K562 (cell line): ENCODE measurements at regions not wholly inside any gene's neighbourhood (a gene's known extent, or its start where the extent isn't known, plus 50 kb on each side); places are given as distances from the start of the nearest gene placed in this dataset.

Experiments
- ATAC-seq: fragments of 200-7000 bp; cut with Tn5 transposase; 3 replicates; pipeline ENCODE4 v1.9.1; 2020; ENCODE audit warnings: moderate library complexity
- BruUV-seq: library from RNA; stranded (reverse); fragments of 400-500 nt; replicated peaks from 2 replicates; lab custom pipeline; 2021; lab: Mats Ljungman, UMichigan
- CTCF ChIA-PET: fragments of 300-600 bp; formaldehyde crosslinking; extraction: SDS; loops from one replicate; lab custom pipeline; 2021; ENCODE audit warnings: low intra/inter-chr PET ratio; lab: Yijun Ruan, JAX
- POLR2A ChIA-PET: fragments of 300-600, 350-650 bp; sonication (Branson Sonifier 250); formaldehyde crosslinking; extraction: SDS; loops from one replicate; lab custom pipeline; 2021; ENCODE audit warnings: antibody characterized with exemption, inconsistent platforms; lab: Yijun Ruan, JAX
- DNase-seq, 4 experiments: peaks; one replicate each; pipeline versions ENCODE4 v3.0.0 to v3.0.0-alpha.2; 2011 to 2018; ENCODE audit warnings: low spot score in 3 of 4, mixed read lengths in 3 of 4; ENCODE audit errors: extremely low read depth in 1 of 4
- FAIRE-seq: peaks from 2 replicates; lab custom pipeline; 2011; peaks lifted over from hg19 to GRCh38; lab: Jason Lieb, UNC
- H2AFZ ChIP-seq: 2 replicates; pipeline ENCODE4 v1.6.0; 2011; ENCODE audit warnings: low read depth, low read length, control low read depth, inconsistent platforms
- H3K27ac ChIP-seq: fragments of 200-600 bp; 3 replicates; pipeline ENCODE4 v1.8.0; 2011; ENCODE audit warnings: low read depth, mild to moderate bottlenecking, control low read depth, inconsistent platforms, low read length, moderate library complexity, mixed read lengths; ENCODE audit errors: extremely low read depth
- H3K27me3 ChIP-seq, 2 experiments: fragments of 300-600 bp in 1 of 2; 2 replicates in 1 of 2; 3 replicates in 1 of 2; pipeline versions ENCODE4 v1.6.0 to v1.8.0; 2011; ENCODE audit warnings: inconsistent platforms in 2 of 2, low read length in 2 of 2, mild to moderate bottlenecking in 1 of 2, mixed read lengths in 1 of 2, moderate library complexity in 1 of 2; ENCODE audit not compliant: control insufficient read depth in 2 of 2, insufficient read depth in 2 of 2
- H3K36me3 ChIP-seq: fragments of 300-600 bp; 3 replicates; pipeline ENCODE4 v1.8.0; 2011; ENCODE audit warnings: mild to moderate bottlenecking, low read length, inconsistent platforms; ENCODE audit not compliant: control insufficient read depth, insufficient read depth
- H3K4me1 ChIP-seq, 2 experiments: fragments of 200-600 bp in 1 of 2; replicated peaks in 1 of 2; 2 replicates in 1 of 2; 3 replicates in 1 of 2; pipeline versions ENCODE4 v1.5.1 to v1.8.0; 2011; ENCODE audit warnings: inconsistent platforms in 2 of 2, low read length in 2 of 2, mild to moderate bottlenecking in 1 of 2, mixed read lengths in 1 of 2, moderate library complexity in 1 of 2; ENCODE audit not compliant: control insufficient read depth in 2 of 2, insufficient read depth in 2 of 2
- H3K4me2 ChIP-seq: 2 replicates; pipeline ENCODE4 v1.6.1; 2011; ENCODE audit warnings: low read length, control low read depth, inconsistent platforms, mixed read lengths; ENCODE audit not compliant: insufficient read depth
- H3K4me3 ChIP-seq: fragments of 200-600 bp; sonication (generic), shearing (Covaris generic); 2 replicates; pipeline ENCODE4 v1.5.1; 2016; ENCODE audit warnings: control low read depth, inconsistent platforms
- H3K79me2 ChIP-seq: fragments of 200-600 bp; 3 replicates; pipeline ENCODE4 v1.8.0; 2011; ENCODE audit warnings: low read length, inconsistent platforms; ENCODE audit not compliant: control insufficient read depth, insufficient read depth
- H3K9ac ChIP-seq, 2 experiments: 2 replicates each; pipeline versions ENCODE4 v1.6.0 to v1.6.1; 2011; ENCODE audit warnings: low read depth in 2 of 2, low read length in 2 of 2, control low read depth in 1 of 2, inconsistent platforms in 1 of 2, mild to moderate bottlenecking in 1 of 2, mixed read lengths in 1 of 2; ENCODE audit not compliant: insufficient read depth in 1 of 2
- H3K9me1 ChIP-seq: one replicate; pipeline ENCODE4 v1.6.0; 2011; ENCODE audit warnings: inconsistent platforms, mild to moderate bottlenecking, low read length, moderate library complexity; ENCODE audit not compliant: control insufficient read depth, insufficient read depth
- H3K9me3 ChIP-seq: replicated peaks from 2 replicates; pipeline ENCODE4 v1.5.1; 2011; ENCODE audit warnings: low read depth, low read length, inconsistent platforms; ENCODE audit not compliant: control insufficient read depth, insufficient read depth
- H4K20me1 ChIP-seq: replicated peaks from 2 replicates; pipeline ENCODE4 v1.6.1; 2011; ENCODE audit warnings: low read length, inconsistent platforms, mixed read lengths; ENCODE audit not compliant: control insufficient read depth, insufficient read depth
- ADNP ChIP-seq: fragments of 200-800 bp; sonication (Bioruptor generic); IDR thresholded peaks from 2 replicates; pipeline ENCODE4 v1.6.1; 2016; ENCODE audit warnings: missing genetic modification characterization, missing compliant biosample characterization
- FOXP1 ChIP-seq: sonication (generic); formaldehyde crosslinking; IDR thresholded peaks from 2 replicates; pipeline ENCODE4 v1.8.0; 2022; ENCODE audit warnings: mild to moderate bottlenecking, missing genetic modification reagents
- HINFP ChIP-seq: fragments of 450-650 bp; conservative IDR thresholded peaks from 2 replicates; pipeline ENCODE4 v1.6.1; 2016; ENCODE audit warnings: missing genetic modification characterization, low read depth, mild to moderate bottlenecking, control low read depth, missing compliant biosample characterization
- JUND ChIP-seq, 2 experiments: IDR thresholded peaks; 2 replicates in 1 of 2; 3 replicates in 1 of 2; pipeline ENCODE4 v1.6.1; 2011; ENCODE audit warnings: borderline replicate concordance in 2 of 2, low read depth in 2 of 2, low read length in 2 of 2, improper control_type of control experiment in 1 of 2, missing biosample characterization in 1 of 2, missing genetic modification characterization in 1 of 2, missing genetic modification reagents in 1 of 2
- KLF13 ChIP-seq: fragments of 450-650 bp; IDR thresholded peaks from 2 replicates; pipeline ENCODE4 v1.6.1; 2016; ENCODE audit warnings: missing genetic modification characterization, low read depth, mild to moderate bottlenecking, missing compliant biosample characterization, moderate library complexity, borderline replicate concordance
- LCOR ChIP-seq: sonication (generic); formaldehyde crosslinking; IDR thresholded peaks from 2 replicates; pipeline ENCODE4 v1.8.0; 2022; ENCODE audit warnings: mild to moderate bottlenecking, missing genetic modification reagents
- MBD1 ChIP-seq: fragments of 250-450 bp; sonication (Bioruptor Pico); IDR thresholded peaks from 2 replicates; pipeline ENCODE4 v1.8.0; 2022; ENCODE audit warnings: inconsistent platforms
- NFXL1 ChIP-seq: fragments of 450-650 bp; formaldehyde crosslinking; IDR thresholded peaks from 2 replicates; pipeline ENCODE4 v1.4.0; 2021; ENCODE audit warnings: mild to moderate bottlenecking
- UBTF ChIP-seq, 2 experiments: IDR thresholded peaks; 2 replicates each; pipeline ENCODE4 v1.6.1; 2012; ENCODE audit warnings: improper control_type of control experiment in 2 of 2, low read depth in 2 of 2, low read length in 2 of 2, borderline replicate concordance in 1 of 2
- ZBTB11 ChIP-seq, 3 experiments: fragments of 200-800 bp in 1 of 3; fragments of 250-450 bp in 1 of 3; fragments of 450-650 bp in 1 of 3; sonication (Bioruptor Pico) in 1 of 3; sonication (Bioruptor generic) in 1 of 3; formaldehyde crosslinking in 1 of 3; IDR thresholded peaks; 2 replicates each; pipeline versions ENCODE4 v1.6.1 to v1.8.0; 2016 to 2022; ENCODE audit warnings: mild to moderate bottlenecking in 2 of 3, missing genetic modification characterization in 2 of 3, missing compliant biosample characterization in 1 of 3, moderate library complexity in 1 of 3
- WGBS: fragments of 100-300 bp; shearing (Covaris generic); methylation state at CpG from one replicate; pipeline ENCODE4 v1.1.6; 2016; ENCODE audit warnings: low coverage, mixed read lengths; ENCODE audit not compliant: insufficient coverage; ENCODE audit errors: missing lambda C conversion rate; 5-methylcytosine and 5-hydroxymethylcytosine counted together
- in situ Hi-C: fragments of 300-500 bp; cut with MboI; formaldehyde crosslinking; loops from 4 replicates; pipeline ENCODE4 v1.15.0; 2018; ENCODE audit warnings: inconsistent platforms, mixed read lengths
- intact Hi-C: fragments of 100-400 bp; cut with micrococcal nuclease; formaldehyde crosslinking; loops from 2 replicates; pipeline ENCODE4 v1.14.2; 2022

GRCh38 chr5:72046106-72046505 lies 61.2 kb upstream of the MAP1B start (continued):
- no peak for TF ChIP-seq ZBTB11 (CRISPR knock-in tag; IDR thresholded peaks at IDR 0.05)
- TF ChIP-seq FOXP1: no peak

- WGBS: 0% methylated on average over 1 of the region's 1 CpG
- Histone ChIP-seq H3K27me3 (no peaks in the 10 kb centered on the region), H4K20me1 (no peaks in the 10 kb centered on the region), H3K4me2 (no peak overlapping the region), H3K4me3 (no peak overlapping the region), H3K4me1 (no peaks in the 10 kb centered on the region; a peak in 1 of 5 replicates), H3K79me2 (no peaks in the 10 kb centered on the region), H3K9ac (no peak overlapping the region), H3K9me1 (no peaks in the 10 kb centered on the region), H2AFZ (no peak overlapping the region), H3K36me3 (no peaks in the 10 kb centered on the region), H3K27ac (no peak overlapping the region), H3K9me3 (no peaks in the 10 kb centered on the region)
- no peak for FAIRE-seq
- intact Hi-C loops (no loop called here), in situ Hi-C loops (no loop called here)
- ChIA-PET POLR2A (interaction anchor here (0.7 kb wide), 1 partner anchor 12 kb away, joined by 3 read pairs; no protein-coding TSS in a partner anchor), CTCF (no interaction called here)
- no peak for ATAC-seq
- no peak for DNase-seq
- BruUV-seq: no TSS peak
- TF ChIP-seq JUND (IDR thresholded peaks at IDR 0.05; ENCODE audit: borderline replicate concordance, low read depth, low read length) (no peak), JUND (tag; IDR thresholded peaks at IDR 0.05; ENCODE audit: borderline replicate concordance, low read depth, low read length) (no peak), HINFP (tag) (no peak), ADNP (tag) (no peak), MBD1 (CRISPR knock-in tag) (no peak), KLF13 (tag) (no peak), LCOR (CRISPR knock-in tag) (no peak), NFXL1 (no peak), UBTF (IDR thresholded peaks at IDR 0.05; ENCODE audit: borderline replicate concordance in 1 of 2, low read depth in 2 of 2, low read length in 2 of 2) (no peak)
Measured at GRCh38 chr5:72055636-72056035, 51.6 kb upstream of the MAP1B start.
